ENCODE measurements at regions not wholly inside any gene's neighbourhood (a gene's known extent, or its start where the extent isn't known, plus 50 kb on each side); places are given as distances from the start of the nearest gene placed in this dataset.

DNA sequence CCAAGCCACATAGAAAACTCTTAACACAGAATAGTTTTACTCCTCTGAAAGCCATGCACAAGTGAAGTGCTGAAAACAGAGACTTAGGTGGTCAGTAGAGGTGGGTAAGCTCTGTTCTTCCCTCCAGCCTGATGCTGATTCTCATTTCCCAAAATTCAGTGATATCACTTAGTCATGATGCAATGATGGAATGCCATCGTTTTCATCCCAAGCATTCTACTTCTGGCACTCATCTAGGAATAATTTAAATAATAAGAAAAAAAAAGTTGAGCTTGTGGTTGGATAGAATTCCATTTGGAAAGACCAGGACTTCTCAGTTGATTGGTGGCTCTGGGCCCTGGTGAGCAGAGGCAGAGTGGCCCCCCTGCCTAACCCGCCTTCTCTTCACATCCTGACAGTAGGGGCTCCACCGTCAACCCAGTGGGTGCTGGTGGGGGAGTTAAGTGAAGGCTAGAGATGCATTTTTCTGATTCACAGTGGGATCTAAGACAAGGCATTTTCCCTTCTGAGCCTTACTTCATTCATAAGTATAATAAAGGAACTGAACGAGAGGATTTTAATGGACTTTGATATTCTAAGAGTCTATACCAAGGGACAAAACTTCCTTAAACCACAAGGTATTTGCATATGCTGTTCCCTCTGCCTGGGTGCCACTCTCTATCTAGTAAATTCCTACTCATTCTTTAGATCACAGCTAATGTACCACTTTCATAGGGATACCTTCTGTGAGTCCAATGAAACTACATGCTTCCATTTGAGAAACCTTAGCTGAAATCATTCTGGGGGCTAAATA is 310.3 kb upstream of the DYNLRB2 start:
- TF ChIP-seq CTCF (IDR thresholded peaks at IDR 0.05; ENCODE audit: low read depth, low read length) = no peak
- DNase-seq (ENCODE audit: extremely low read depth, low read depth) = no peak

DNA sequence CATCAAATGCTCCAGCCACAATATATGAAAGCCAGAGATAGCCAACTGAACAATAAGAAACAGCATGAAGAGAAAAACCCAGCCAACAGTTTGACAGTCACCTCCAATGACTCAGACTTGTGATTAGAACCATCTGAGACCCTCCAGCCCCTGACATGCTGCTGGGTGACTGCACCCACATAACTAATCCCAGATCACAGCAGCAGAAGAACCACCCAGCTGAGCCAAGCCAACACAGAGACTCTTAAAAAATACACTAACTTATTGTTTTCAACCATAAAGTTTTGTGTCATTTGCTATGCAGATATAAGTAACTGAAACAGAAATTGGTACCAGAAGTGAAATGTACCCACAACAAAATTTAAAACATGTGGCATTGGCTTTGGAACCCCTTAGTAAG is 314.3 kb upstream of the DYNLRB2 start:
- no peak for TF ChIP-seq CTCF (IDR thresholded peaks at IDR 0.05; ENCODE audit: low read depth, low read length)
- no peak for DNase-seq (ENCODE audit: extremely low read depth, low read depth)

DNA sequence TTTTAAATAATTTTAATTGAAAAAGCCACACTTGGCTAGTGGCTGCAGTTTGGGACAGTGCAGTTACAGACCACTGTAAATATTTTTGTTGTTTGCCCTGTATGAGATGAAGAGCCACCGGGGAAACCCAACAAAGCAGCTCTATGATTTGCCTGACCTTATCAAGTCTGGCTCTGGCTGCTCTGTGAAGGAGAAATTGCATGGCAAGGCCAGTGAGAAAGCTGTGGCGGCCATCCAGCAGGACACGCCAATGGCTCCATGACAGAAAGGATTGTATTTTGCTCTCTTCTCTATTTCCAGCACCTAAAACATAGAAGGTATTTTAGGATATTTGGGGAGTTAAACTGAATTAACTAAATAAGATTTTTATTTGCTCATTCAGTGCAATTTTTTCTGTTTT is 330.0 kb upstream of the DYNLRB2 start:
- no peak for DNase-seq (ENCODE audit: extremely low read depth, low read depth)
- TF ChIP-seq CTCF (IDR thresholded peaks at IDR 0.05; ENCODE audit: low read depth, low read length) = no peak

DNA sequence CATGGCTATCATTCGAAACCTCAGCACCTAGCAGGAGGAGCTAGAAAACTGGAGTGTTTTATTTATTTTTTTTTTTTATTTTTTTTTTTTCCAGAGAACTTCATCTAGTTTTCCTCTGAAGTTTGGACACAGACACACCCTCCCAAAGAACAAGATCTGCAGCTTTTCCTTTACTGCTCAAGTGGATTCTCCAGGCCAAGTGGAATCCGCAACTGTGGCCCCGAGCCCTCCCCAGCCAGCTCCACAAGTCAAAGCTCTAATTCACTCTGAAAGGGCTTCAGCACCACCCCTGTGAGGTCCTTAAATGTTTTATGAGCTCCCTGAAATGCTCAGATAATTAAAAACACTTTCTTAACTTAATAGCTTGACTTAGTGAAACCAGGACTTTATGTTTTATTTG is 332.1 kb upstream of the DYNLRB2 start:
- TF ChIP-seq CTCF (IDR thresholded peaks at IDR 0.05; ENCODE audit: low read depth, low read length) = no peak
- DNase-seq (ENCODE audit: extremely low read depth, low read depth) = no peak

- DNase-seq (ENCODE audit: extremely low read depth, low read depth) = no peak
- no peak for TF ChIP-seq CTCF (IDR thresholded peaks at IDR 0.05; ENCODE audit: low read depth, low read length)
Measured at GRCh38 chr16:80208015-80208414, 332.8 kb upstream of the DYNLRB2 start.

GRCh38 chr16:80203821-80204220 is 337.0 kb upstream of the DYNLRB2 start:
- TF ChIP-seq CTCF (IDR thresholded peaks at IDR 0.05; ENCODE audit: low read depth, low read length) = no peak
- no peak for DNase-seq (ENCODE audit: extremely low read depth, low read depth)

GRCh38 chr16:80202831-80203413 is 337.9 kb upstream of the DYNLRB2 start:
- no peak for DNase-seq (ENCODE audit: extremely low read depth, low read depth)
- TF ChIP-seq CTCF (IDR thresholded peaks at IDR 0.05; ENCODE audit: low read depth, low read length) = no peak
